ENCODE measurements at regions not wholly inside any gene's neighbourhood (a gene's known extent, or its start where the extent isn't known, plus 50 kb on each side); places are given as distances from the start of the nearest gene placed in this dataset.

DNA sequence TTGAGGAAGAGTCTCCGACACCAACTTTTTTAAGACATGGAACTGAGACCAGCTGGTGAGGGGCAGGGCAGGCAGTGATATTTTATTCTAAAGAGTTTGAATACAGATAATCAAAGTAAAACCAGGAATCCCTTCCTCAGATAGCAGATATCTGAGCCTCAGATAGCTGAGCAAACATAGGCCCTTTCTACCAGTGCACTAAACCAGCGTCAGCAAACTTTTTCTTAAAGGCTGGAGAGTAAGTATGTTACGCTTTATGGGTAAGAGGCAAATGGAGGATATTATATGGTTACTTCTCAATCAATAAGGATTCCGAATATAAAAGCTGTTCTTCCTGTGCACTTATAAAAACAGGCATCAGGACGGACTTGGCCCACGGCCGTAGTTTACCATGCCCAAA lies 73.9 kb downstream of the WNT5A start:
- no peak for DNase-seq (ENCODE audit: low read depth in 4 of 4, low spot score in 3 of 4)

DNA sequence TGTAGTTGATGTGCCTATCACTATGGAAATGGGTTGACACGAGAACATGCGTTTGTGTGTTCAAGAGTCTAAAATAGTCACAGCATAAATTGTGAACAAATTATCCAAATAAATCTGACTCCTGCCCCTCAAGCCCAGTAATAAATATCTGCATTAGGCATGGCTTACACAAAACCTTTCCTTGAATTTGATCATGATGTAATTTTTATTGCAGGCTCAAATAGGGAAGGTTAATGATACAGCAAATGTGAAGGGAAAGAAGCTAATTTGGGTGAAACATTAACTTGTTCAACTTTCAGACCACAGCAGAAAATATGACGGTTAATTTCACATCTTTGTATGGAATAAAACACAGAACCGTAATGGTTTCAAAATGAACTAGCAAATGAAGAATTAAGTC lies 74.6 kb downstream of the WNT5A start:
- no peak for DNase-seq (ENCODE audit: low read depth in 4 of 4, low spot score in 3 of 4)

DNA sequence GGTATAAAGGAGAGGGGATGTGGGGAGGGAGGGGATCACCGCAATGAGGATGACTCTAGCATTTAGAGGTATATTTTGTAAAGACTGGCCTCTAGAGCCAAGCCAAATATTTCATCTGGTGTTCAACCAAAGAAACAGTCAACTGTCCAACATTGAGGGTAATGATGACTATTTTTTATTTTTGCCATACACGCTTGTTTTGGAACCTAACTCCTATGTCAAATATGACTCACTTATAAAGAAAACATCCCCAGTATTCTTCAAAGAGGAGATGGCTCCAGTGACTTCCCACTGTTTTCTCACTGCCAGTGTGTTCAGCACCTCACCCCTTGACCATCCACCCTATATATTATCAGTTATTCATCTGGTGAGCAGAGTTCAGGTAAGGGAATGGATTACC lies 77.3 kb downstream of the WNT5A start:
- DNase-seq (ENCODE audit: low read depth in 4 of 4, low spot score in 3 of 4) = no peak

DNA sequence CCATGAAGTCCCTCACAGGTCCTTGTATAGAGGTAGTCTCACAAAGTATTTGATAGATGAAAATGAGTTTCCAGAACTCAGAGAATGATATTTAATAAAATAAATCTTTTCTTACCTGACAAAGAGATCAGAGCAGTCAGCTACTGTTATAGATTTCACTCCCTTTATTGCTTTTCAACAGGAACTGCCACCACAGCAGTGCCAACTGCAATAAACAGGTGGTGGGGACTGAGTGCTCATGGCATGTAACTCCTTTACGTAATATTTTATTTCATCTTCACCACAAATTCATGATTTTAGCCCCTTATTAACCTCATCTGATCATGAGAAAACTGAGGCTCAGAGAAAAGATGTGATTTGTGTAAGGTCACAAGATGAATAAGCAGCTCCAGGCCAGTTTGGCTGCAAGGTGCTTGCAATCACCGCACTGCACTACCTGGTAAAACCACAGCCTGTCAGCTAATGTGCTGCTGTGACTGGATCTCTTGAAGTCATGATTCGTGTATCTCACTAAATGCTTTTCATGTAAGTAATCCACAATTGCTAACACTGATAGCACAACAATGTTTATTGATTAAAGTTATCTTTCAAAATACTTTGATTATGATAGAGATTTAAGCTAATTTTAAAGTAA lies 78.8 kb downstream of the WNT5A start:
- DNase-seq (ENCODE audit: low read depth in 4 of 4, low spot score in 3 of 4) = no peak

DNA sequence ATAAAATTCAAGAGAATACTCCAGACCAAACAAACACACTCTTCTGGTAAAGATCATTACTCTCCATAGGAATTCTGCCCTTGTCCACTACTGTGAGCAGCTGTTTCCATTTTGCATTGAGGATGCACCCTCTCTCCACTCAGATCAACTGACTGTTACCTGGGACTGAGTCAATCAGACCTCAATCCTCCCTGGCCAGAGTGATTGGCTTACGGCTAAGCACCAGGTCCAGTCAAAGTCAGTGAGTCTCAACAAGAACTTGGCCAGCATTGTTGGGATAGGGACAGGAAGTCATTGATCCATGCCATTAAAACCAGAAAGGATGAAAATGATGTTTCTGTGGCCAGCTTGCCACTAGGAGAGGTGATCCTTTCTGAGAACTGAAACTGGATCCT lies 79.7 kb downstream of the WNT5A start:
- DNase-seq (ENCODE audit: low read depth in 4 of 4, low spot score in 3 of 4) = no peak

DNA sequence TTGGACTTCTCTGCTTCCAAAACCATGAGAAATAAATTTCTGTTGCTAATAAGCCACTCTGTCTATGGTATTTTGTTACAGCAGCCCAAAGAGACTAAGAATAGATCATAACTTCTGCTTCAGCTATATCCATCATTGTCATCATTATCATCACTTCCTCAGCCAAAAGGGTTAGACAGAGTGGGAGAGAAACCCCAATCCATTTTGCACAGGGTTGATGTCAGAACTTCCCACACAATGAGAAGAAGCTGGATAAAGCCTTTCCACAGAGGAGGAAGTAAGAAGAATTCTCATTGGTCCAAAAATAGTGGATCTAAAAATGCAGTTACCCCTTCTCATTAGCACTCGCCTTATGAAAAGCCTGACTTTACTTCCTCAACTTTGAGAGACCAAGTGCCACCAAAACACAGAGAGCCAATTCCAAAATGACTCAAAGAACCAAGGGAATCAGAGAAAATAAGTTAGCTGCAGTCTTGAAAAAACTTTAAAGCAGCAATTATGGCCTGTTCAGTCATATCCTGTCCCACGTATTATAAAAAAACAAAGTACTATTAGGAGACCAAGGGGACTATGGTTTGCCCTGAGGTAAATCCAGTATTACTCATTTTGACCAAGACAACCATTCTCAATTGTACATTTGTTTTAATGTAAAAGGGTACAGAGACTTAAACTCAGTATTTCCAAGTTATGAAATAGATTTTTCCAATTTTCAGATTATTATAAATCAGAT lies 80.2 kb downstream of the WNT5A start:
- DNase-seq (ENCODE audit: low read depth in 4 of 4, low spot score in 3 of 4) = no peak

DNA sequence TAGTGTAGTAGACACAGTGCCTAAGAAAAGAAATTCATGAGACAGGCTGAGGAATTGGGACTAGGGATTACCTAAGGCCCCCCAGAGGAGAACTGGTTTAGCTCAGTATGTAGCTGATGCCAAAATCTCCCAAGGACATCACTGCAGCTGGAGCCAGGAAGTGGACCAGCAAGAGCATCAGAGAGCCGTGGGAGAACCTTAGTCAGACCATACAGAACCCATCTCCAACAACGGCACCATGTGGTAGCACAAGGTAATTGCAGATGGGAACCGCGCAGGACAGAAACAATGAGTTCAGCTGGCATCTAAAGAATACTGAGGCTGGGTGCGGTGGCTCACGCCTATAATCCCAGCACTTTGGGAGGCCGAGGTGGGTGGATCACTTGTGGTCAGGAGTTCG lies 81.7 kb downstream of the WNT5A start:
- DNase-seq (ENCODE audit: low read depth in 4 of 4, low spot score in 3 of 4) = no peak

DNA sequence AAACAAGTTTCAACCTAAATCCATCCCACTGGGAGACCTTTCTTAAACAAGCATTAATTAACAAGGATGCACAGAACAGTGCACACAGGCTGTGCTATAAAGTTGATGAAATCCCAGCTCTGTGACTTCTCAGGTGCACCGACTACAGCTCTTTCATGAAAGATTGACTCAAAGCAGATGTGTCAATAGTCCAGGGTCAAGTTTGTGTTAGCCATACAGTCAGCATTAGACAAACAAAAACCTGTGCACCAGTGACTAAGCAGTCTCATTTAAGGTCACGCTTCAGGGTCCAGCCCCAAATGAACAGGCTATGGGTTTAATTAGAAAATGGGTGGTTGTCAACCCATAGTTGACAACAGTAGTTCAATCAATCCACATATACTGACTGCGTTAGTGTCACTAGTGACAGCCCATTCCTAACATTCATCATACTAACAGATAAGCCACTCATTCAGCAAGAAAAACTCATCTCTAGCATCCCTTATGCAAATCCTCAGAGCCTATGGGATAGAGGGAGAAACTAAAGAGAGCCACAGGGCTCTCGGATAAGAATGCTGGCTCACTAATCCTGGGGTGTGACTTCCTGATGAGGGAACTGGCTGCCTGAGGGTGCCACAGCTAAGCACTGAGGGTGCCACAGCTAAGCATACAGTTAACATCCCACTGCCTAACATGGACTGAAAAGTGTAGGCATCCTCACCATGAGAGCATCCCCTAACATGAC lies 84.1 kb downstream of the WNT5A start:
- no peak for DNase-seq (ENCODE audit: low read depth in 4 of 4, low spot score in 3 of 4)

DNA sequence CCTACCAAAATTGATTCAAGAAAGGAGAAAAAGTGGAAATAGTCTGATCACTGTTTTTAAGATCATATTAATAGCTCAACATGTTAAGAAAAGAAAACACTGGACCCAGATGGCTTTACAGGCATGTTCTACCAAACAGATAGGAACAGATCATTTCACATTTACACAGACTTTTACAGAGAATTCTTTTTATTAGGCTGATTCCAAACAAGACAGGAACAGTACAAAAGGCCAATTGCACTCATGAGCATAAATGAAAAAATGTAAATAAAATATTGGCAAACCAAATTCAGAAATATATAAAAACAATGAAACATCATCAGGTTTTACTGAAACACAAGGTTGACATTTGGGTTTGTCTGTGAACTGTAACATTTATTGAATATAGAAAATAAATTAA lies 106.5 kb downstream of the WNT5A start:
- no peak for DNase-seq (ENCODE audit: low read depth in 4 of 4, low spot score in 3 of 4)

DNA sequence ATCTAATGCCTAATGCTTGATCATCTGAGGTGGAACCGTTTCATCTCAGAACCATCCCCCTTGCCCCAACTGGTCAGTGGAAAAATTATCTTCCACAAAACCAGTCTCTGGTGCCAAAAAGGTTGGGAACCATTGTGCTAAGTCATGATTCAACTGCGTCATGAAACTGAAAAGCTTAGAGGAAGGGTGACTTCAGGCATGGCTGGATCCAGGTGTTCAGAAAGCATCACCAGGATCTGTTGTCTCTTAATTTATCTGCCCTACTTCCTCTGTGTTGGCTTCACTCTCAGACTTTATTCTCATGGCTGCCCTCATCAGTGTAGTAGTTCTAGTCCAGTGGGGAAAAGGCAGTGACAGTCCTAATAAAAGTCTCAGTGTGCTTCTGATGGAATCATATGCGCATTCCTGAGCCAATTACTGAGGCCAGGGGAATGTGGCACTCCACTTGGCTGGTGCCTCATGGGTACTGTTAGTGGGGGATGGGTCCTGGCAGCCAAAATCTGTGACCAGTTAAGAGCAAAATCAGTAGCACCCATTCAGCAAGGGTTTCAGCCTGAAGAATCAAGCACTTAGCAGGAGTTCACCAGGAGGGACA lies 110.3 kb downstream of the WNT5A start:
- DNase-seq (ENCODE audit: low read depth in 4 of 4, low spot score in 3 of 4) = no peak

DNA sequence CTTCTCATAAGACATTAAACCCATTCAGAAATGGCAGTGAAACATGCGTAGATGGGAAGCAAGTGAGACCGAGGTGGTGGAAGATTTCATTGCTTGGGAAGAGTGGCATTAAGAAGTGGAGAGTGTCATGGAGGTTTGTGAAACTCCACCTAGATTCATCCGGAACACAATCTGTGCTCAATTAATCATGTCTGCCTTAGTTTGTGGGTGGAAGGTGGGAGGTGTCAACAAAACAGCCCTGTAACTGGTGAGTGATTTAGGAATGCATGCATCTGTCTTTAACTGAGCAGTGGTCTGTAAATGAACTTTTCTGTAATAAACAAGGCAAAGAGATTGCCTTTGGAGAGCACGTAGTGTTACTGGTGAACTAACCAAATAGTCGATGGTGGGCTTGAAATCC lies 113.7 kb downstream of the WNT5A start:
- peak in 2 of 4 donors; percentile 16 to 25 for DNase-seq (ENCODE audit: low read depth in 4 of 4, low spot score in 3 of 4)

DNA sequence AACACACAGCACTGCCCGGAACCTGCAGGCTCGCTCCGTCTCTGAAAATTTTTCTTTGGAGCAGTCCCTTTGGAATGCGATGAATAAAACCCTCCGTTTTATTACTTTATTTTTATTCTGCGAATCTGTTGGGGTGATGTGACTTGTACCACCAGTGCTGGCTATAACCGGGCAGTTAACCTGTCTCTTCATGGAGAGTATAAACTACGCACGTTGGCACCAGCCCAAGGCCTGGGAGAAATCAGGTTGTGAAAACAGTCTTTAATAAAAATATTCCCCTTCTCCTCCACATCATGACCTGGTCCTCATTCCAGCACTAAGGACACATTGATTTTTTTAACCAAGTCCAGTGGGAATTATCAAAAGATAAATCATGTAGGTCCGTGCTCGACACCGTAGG lies 116.8 kb downstream of the WNT5A start:
- no peak for DNase-seq (ENCODE audit: low read depth in 4 of 4, low spot score in 3 of 4)

DNA sequence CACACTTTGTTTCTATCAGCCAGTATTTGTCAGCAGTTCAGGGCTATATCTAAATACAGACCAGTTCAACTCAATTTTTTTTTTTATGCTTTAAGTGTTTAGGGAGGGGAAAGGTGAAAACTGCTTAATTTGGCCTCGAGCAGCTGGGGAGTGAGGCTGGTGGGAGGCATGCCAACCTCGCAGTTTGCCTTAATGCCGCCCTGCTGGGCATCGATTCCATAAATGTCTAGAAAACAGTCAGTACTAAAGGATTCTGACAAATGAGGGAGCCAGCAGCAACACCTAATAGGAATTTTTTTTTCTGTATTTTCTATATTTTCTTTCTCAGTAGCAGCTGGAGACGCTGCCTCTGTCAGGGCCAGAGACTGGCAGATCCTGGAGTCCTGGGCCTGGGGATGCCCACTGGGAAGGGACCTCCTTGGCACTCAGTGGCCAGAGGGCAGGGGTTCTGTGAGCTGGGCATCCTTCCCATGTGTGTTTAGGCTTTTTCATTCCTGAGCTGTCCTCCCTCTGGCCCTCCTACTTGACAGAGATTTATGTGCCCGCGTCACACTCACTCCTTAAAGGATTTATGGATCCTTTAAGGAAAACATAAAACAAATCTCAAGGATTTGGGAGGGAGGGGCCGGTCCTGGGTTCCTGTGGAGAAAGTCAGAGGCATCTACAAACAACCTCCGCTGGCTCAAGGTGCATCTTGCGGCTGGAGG lies 117.8 kb downstream of the WNT5A start:
- peak; percentile 22 to 40 (median 32) for DNase-seq (ENCODE audit: low read depth in 4 of 4, low spot score in 3 of 4)

DNA sequence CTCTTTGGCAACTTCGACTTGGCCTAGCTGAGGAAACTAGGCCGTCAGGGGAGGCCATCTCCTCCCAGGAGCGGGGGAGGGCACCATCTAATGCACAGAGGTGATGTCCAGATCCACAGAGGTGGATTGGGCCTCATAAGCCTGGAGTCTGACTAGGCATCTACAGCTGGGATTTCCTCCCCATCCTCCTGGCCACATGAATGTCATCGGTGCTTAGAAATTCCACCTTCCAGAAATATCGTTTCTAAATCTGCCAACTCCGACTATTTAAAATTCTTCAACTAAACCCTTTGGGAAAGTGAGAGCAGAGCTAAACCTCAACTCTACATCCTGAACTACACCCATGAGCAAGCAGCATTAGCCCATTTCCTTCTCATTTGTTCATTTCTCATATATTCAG lies 118.7 kb downstream of the WNT5A start:
- DNase-seq (ENCODE audit: low read depth in 4 of 4, low spot score in 3 of 4) = no peak

DNA sequence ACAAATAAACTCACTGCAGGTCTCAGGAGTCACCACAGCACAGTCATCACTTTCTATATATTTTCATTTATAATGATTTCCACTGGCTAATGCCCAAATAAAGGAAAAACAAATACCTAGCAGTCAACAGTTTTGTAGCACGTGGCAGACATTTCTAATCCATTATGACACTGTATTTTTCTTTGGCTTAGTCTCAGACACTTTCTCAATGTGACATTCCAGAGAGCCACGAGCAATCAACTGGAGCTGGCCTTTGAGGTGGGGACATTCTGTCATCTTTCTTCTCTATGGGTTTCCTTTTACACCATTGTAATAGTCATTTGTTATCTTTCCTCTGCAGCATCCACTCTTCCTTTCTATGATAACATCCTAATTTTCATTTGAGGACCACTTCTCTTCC lies 119.7 kb downstream of the WNT5A start:
- DNase-seq (ENCODE audit: low read depth in 4 of 4, low spot score in 3 of 4) = no peak

DNA sequence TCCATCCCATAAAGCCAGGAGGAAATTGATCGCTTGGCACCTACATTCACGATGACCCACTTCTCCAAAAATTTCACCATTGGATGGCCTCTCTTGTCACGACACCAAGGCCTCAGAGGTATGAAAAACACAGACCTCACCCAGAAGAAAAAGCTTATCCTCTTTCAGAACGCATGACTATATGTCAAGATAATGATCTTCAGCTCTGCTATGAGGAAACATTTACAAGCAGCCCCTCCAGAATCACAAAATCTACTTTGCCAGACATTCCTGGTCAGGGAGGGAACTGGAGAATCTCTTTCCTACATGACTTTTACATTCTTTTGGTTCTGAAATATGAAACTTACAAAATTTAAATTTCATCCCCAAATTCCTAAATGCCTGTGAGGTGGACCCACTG lies 122.7 kb downstream of the WNT5A start:
- DNase-seq (ENCODE audit: low read depth in 4 of 4, low spot score in 3 of 4) = no peak

DNA sequence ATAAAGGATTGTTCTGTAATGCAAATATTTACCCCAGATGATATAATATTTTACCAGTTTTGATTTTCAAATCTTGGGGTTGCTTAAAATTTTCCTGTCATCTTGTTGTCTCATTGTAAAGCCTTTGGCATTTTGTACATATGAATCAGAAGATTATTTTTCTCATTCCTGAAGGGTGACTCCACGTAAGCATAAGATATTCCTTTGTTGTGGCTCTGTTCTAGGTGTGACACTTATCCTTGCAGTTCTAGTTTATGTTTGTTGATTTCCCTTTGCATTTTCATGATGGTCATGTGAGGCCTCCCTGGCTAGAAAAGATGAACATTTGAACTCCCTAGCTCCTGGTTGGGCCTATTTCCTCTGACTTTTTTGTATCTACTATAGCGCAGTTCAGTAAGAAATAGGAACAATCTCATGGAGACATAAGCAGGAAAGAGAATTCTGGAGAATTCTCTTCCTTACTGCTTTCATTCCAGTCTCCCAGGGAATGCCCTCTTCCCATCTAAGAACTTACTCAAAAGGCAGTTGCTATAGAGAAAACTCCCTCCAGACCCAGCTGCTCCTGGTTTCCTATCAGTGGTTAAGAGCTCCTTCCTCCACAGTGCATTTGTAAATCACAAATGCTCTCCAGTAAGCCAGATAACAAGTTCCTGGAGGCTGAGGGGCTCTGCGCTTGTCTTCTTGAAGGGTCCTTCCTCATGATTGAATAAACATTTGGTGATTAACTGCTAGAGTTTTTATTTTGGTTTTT lies 124.7 kb downstream of the WNT5A start:
- DNase-seq (ENCODE audit: low read depth in 4 of 4, low spot score in 3 of 4) = no peak

DNA sequence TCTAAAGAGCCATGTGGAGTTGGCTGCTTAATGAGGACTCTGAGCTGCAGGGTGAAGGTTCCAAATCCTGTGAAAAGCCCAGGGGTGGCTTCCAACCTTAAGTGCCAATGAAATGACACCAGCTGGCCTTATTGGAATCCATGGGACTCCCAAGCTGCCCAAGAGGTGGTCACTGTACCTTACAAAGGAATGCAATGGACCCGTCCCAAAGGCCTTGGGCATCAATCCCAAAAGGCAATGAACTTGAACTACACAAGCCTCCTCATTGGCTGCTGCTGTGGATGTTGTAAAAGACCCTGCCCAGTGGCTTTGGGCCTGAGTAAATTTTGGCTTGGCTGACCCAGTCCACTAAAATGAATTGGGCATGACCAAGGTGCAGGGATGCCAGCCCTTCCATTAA lies 129.3 kb downstream of the WNT5A start:
- no peak for DNase-seq (ENCODE audit: low read depth in 4 of 4, low spot score in 3 of 4)

DNA sequence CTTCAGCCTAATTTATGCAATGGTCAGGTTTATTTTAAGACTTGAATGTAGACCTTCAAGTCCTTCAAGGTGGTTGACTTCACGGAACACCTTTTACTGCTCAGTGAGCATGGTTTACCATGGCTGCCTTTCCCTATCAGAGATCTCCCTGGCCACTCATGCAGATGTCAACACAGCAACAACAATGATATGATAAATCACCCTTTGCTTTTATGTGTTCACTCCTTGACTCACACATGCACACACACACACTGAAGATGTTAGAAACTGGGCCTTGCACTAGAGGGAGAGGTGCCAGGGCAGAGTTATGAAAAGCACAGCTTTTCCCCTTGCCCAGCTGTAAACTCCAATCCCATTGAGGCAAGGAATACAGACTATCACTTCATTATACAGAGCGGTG lies 134.4 kb downstream of the WNT5A start:
- no peak for DNase-seq (ENCODE audit: low read depth in 4 of 4, low spot score in 3 of 4)

DNA sequence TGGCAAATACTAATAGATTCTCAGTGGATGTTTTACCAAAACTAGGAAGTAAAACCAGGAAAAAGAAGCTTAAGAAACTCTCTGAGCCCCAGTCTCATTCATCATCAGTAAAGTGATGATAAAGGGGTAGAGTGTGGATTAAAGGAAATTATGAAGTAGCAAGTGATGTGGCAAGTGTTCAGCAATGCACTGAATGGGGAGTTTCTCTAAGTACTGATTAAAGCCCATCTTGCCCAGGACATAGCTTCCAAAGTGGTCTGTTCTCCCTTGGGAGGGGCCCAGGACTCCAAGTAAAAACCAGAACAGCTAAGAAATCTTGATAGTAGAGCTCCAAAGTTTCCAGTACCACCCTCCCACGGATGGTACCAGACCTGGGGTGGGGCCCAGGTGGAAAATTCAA lies 137.3 kb downstream of the WNT5A start:
- DNase-seq (ENCODE audit: low read depth in 4 of 4, low spot score in 3 of 4) = no peak
